ENCODE measurements at regions not wholly inside any gene's neighbourhood (a gene's known extent, or its start where the extent isn't known, plus 50 kb on each side); places are given as distances from the start of the nearest gene placed in this dataset.

DNA sequence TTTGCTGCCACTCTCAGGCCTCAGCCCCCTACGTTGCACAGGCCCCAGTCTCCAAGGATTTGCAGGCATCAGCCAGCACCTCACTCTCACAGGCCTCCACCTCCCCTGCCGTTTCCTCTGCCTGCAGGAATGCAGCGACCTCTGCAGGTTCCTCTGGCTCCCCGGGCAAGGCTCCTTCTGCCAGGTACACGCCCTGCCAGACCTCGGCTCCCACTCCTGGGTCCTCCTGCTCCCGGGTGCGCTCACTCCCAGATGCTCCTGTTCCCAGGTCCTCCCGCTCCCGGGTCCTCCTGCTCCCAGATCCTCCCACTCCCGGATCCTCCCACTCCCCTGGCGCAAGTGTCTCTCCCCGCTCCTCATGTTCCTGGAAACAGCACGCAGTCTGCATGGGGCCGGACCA lies 144.4 kb upstream of the RADX start:
- POLR2A ChIA-PET (ENCODE audit: low non-redundant PET) = no interaction called here
- no peak overlapping the region for H3K4me3 ChIP-seq (ENCODE audit: low read depth, low read length, poor library complexity, severe bottlenecking)
- H3K4me1 ChIP-seq (ENCODE audit: insufficient read depth, low read length, poor library complexity, severe bottlenecking) = no peaks in the 10 kb centered on the region
- no peak for DNase-seq (ENCODE audit: low spot score)
- CTCF ChIA-PET = no interaction called here
- H3K27ac ChIP-seq (ENCODE audit: low read depth, low read length, poor library complexity, severe bottlenecking) = no peak overlapping the region
- H3K9me3 ChIP-seq (ENCODE audit: low read depth, low read length, poor library complexity, severe bottlenecking) = no peaks in the 10 kb centered on the region
- TF ChIP-seq, protein P1, sequence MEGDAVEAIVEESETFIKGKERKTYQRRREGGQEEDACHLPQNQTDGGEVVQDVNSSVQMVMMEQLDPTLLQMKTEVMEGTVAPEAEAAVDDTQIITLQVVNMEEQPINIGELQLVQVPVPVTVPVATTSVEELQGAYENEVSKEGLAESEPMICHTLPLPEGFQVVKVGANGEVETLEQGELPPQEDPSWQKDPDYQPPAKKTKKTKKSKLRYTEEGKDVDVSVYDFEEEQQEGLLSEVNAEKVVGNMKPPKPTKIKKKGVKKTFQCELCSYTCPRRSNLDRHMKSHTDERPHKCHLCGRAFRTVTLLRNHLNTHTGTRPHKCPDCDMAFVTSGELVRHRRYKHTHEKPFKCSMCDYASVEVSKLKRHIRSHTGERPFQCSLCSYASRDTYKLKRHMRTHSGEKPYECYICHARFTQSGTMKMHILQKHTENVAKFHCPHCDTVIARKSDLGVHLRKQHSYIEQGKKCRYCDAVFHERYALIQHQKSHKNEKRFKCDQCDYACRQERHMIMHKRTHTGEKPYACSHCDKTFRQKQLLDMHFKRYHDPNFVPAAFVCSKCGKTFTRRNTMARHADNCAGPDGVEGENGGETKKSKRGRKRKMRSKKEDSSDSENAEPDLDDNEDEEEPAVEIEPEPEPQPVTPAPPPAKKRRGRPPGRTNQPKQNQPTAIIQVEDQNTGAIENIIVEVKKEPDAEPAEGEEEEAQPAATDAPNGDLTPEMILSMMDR (conservative IDR thresholded peaks at IDR 0.05; ENCODE audit: low read depth, low read length) = no peak
- no peak for TF ChIP-seq EZH2 (IDR thresholded peaks at IDR 0.05; ENCODE audit: borderline replicate concordance, low read depth, low read length, poor library complexity, severe bottlenecking)
- intact Hi-C loops (cut with micrococcal nuclease; ENCODE audit: unreplicated experiment) = no loop called here
- H3K36me3 ChIP-seq (ENCODE audit: insufficient read depth, low read length, poor library complexity, severe bottlenecking) = no peaks in the 10 kb centered on the region
- no TSS peak for BruUV-seq (replicated peaks)
- no peaks in the 10 kb centered on the region for H3K27me3 ChIP-seq (replicated peaks; ENCODE audit: insufficient read depth, low read depth, low read length, poor library complexity)

DNA sequence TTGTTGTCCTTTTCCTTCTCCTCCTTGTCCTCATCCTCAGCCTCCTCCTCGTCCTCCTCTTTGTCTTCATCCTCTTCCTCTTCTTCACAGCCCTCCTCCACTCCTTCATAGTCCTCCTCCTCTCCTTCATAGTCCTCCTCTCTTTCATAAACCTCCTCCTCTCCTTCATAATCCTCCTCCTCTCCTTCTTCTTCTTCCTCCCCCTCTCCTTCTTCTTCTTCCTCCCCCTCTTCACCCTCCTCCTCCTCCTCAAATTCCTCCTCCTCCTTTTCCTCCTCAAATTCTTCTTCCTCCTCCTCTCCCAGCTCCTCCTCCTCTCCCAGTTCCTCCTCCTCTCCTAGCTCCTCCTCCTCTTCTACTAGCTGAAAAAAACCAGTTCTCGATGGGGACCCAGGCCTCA lies 143.8 kb upstream of the RADX start:
- TF ChIP-seq EZH2 (IDR thresholded peaks at IDR 0.05; ENCODE audit: borderline replicate concordance, low read depth, low read length, poor library complexity, severe bottlenecking) = no peak
- H3K4me3 ChIP-seq (ENCODE audit: low read depth, low read length, poor library complexity, severe bottlenecking) = no peak overlapping the region
- CTCF ChIA-PET = no interaction called here
- intact Hi-C loops (cut with micrococcal nuclease; ENCODE audit: unreplicated experiment) = no loop called here
- H3K4me1 ChIP-seq (ENCODE audit: insufficient read depth, low read length, poor library complexity, severe bottlenecking) = no peaks in the 10 kb centered on the region
- no peaks in the 10 kb centered on the region for H3K9me3 ChIP-seq (ENCODE audit: low read depth, low read length, poor library complexity, severe bottlenecking)
- no peaks in the 10 kb centered on the region for H3K36me3 ChIP-seq (ENCODE audit: insufficient read depth, low read length, poor library complexity, severe bottlenecking)
- no peak for DNase-seq (ENCODE audit: low spot score)
- no peak overlapping the region for H3K27ac ChIP-seq (ENCODE audit: low read depth, low read length, poor library complexity, severe bottlenecking)
- POLR2A ChIA-PET (ENCODE audit: low non-redundant PET) = no interaction called here
- BruUV-seq (replicated peaks) = no TSS peak
- H3K27me3 ChIP-seq (replicated peaks; ENCODE audit: insufficient read depth, low read depth, low read length, poor library complexity) = no peaks in the 10 kb centered on the region

DNA sequence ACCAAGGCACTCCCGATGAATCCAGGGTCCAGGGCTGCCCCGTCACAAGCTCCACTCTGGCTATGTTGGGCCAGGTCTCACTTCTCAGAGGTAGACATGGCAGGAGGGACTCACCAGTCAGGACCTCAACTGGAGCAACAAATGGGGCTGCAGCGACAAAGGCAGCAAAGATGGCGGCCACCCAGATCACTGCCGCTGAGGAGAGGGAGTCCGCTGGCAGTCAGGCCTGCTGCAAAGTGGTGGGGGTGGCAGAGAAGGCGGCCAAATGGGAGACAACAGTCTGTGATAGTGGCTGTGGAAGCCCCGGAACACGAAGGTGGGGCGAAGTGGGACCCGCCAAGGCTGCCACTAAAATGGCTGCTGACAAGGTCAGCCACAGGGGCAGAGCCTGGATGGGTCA lies 143.3 kb upstream of the RADX start:
- no peaks in the 10 kb centered on the region for H3K36me3 ChIP-seq (ENCODE audit: insufficient read depth, low read length, poor library complexity, severe bottlenecking)
- no peak overlapping the region for H3K4me3 ChIP-seq (ENCODE audit: low read depth, low read length, poor library complexity, severe bottlenecking)
- POLR2A ChIA-PET (ENCODE audit: low non-redundant PET) = no interaction called here
- no peak for TF ChIP-seq EZH2 (IDR thresholded peaks at IDR 0.05; ENCODE audit: borderline replicate concordance, low read depth, low read length, poor library complexity, severe bottlenecking)
- TF ChIP-seq, protein P1 (conservative IDR thresholded peaks at IDR 0.05; ENCODE audit: low read depth, low read length) = no peak
- H3K27me3 ChIP-seq (replicated peaks; ENCODE audit: insufficient read depth, low read depth, low read length, poor library complexity) = no peaks in the 10 kb centered on the region
- BruUV-seq (replicated peaks) = no TSS peak
- no peaks in the 10 kb centered on the region for H3K9me3 ChIP-seq (ENCODE audit: low read depth, low read length, poor library complexity, severe bottlenecking)
- DNase-seq (ENCODE audit: low spot score) = no peak
- no peaks in the 10 kb centered on the region for H3K4me1 ChIP-seq (ENCODE audit: insufficient read depth, low read length, poor library complexity, severe bottlenecking)
- intact Hi-C loops (cut with micrococcal nuclease; ENCODE audit: unreplicated experiment) = no loop called here
- no peak overlapping the region for H3K27ac ChIP-seq (ENCODE audit: low read depth, low read length, poor library complexity, severe bottlenecking)
- CTCF ChIA-PET = no interaction called here

DNA sequence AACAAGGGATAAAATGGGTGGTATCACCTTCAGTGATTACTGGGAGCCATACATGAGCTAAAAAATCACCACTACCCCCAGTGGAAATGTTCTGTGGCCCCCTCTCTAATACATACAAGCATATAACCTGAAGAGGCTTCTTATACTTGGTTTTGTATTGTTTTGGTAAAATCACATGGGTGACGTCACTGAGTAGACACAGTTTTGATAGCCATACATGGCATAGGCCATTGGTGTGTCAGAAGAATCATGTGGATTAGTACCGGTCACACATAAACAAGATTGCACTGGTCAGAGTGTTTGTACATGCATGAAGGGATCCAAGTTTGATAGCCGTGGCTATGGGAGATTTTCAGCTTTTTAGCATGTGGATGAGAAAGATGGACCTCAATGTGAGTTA lies 131.9 kb upstream of the RADX start:
- intact Hi-C loops (cut with micrococcal nuclease; ENCODE audit: unreplicated experiment) = no loop called here
- H3K4me1 ChIP-seq (ENCODE audit: insufficient read depth, low read length, poor library complexity, severe bottlenecking) = no peaks in the 10 kb centered on the region
- no peaks in the 10 kb centered on the region for H3K9me3 ChIP-seq (ENCODE audit: low read depth, low read length, poor library complexity, severe bottlenecking)
- no TSS peak for BruUV-seq (replicated peaks)
- H3K36me3 ChIP-seq (ENCODE audit: insufficient read depth, low read length, poor library complexity, severe bottlenecking) = no peaks in the 10 kb centered on the region
- CTCF ChIA-PET = no interaction called here
- no peaks in the 10 kb centered on the region for H3K27me3 ChIP-seq (replicated peaks; ENCODE audit: insufficient read depth, low read depth, low read length, poor library complexity)
- no peak for DNase-seq (ENCODE audit: low spot score)
- H3K27ac ChIP-seq (ENCODE audit: low read depth, low read length, poor library complexity, severe bottlenecking) = no peak overlapping the region
- no peak overlapping the region for H3K4me3 ChIP-seq (ENCODE audit: low read depth, low read length, poor library complexity, severe bottlenecking)
- no peak for TF ChIP-seq EZH2 (IDR thresholded peaks at IDR 0.05; ENCODE audit: borderline replicate concordance, low read depth, low read length, poor library complexity, severe bottlenecking)
- TF ChIP-seq, protein P1 (conservative IDR thresholded peaks at IDR 0.05; ENCODE audit: low read depth, low read length) = no peak
- POLR2A ChIA-PET (ENCODE audit: low non-redundant PET) = no interaction called here

Data from A673 (cell line).